ENCODE measurements at regions not wholly inside any gene's neighbourhood (a gene's known extent, or its start where the extent isn't known, plus 50 kb on each side); places are given as distances from the start of the nearest gene placed in this dataset.

DNA sequence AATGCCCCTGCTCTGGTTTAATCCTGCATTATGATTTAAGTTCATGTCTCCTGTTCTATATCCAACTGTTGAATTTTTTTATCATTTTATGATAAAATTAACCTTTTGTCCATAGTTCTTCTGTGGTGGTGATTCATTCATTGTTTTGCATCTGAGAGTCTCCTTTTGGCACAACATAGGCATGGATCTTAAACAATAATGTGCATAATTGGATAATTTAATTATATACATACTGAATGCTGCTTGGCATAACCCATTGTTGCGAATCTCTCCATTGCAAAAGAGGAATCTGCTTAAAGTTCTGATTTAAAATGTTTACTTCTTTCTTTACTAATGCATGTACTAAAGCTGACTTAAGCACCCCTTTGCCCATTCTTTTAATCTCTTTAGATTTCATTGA lies 2788.4 kb downstream of the PCDH9 start:
- Histone ChIP-seq H2AFZ (ENCODE audit: low read length) (no peak overlapping the region), H3K4me1 (ENCODE audit: insufficient read depth, low read length) (no peaks in the 10 kb centered on the region), H3K79me2 (ENCODE audit: insufficient read depth, low read length) (no peaks in the 10 kb centered on the region), H3K18ac (ENCODE audit: insufficient read length, low read depth, low read length) (no peak overlapping the region), H3K23ac (ENCODE audit: insufficient read length, low read depth, low read length) (no peak overlapping the region), H4K8ac (replicated peaks; ENCODE audit: insufficient read length, low read depth, low read length) (no peak overlapping the region), H3K27me3 (ENCODE audit: insufficient read depth, low read length) (no peaks in the 10 kb centered on the region), H2BK20ac (ENCODE audit: low read depth, low read length, poor library complexity, severe bottlenecking) (no peak overlapping the region), H4K20me1 (ENCODE audit: control insufficient read depth, insufficient read depth, insufficient read length) (no peaks in the 10 kb centered on the region), H2BK5ac (ENCODE audit: insufficient read length, low read length) (no peak overlapping the region), H3K79me1 (ENCODE audit: insufficient read depth, low read depth, low read length, poor library complexity, severe bottlenecking) (no peaks in the 10 kb centered on the region), H4K91ac (ENCODE audit: insufficient read length, low read depth, low read length) (no peak overlapping the region), H3K9me3 (ENCODE audit: control insufficient read depth, low read depth, low read length) (no peaks in the 10 kb centered on the region), H3T11ph (ENCODE audit: low read length) (no peak overlapping the region), H2BK15ac (ENCODE audit: low read depth, low read length) (no peak overlapping the region), H3K4ac (ENCODE audit: low read depth, low read length) (no peak overlapping the region), H2BK120ac (ENCODE audit: low read depth, low read length, poor library complexity, severe bottlenecking) (no peak overlapping the region), H3K23me2 (ENCODE audit: insufficient read length, low read depth, low read length, poor library complexity, severe bottlenecking) (no peaks in the 10 kb centered on the region), H3K27ac (ENCODE audit: insufficient read length, low read depth, low read length) (no peak overlapping the region), H2BK12ac (ENCODE audit: insufficient read length, low read depth, low read length) (no peak overlapping the region), H4K5ac (ENCODE audit: insufficient read length, low read depth, low read length) (no peak overlapping the region), H3K4me2 (ENCODE audit: insufficient read depth, insufficient read length, low read length) (no peak overlapping the region), H3K56ac (ENCODE audit: insufficient read length, low read depth, low read length) (no peak overlapping the region), H3K14ac (ENCODE audit: insufficient read depth, low read length) (no peak overlapping the region), H3K9ac (ENCODE audit: extremely low read depth, insufficient read length, low read length) (no peak overlapping the region), H2AK5ac (ENCODE audit: insufficient read length, low read length) (no peak overlapping the region)
- H3K27me3 Mint-ChIP-seq (ENCODE audit: low read depth), result no peaks in the 10 kb centered on the region
- no CpG with 5 or more reads among the region's 1 CpG for WGBS (ENCODE audit: extremely low coverage, insufficient read length, low lambda C conversion rate)
- TF ChIP-seq, protein P1, sequence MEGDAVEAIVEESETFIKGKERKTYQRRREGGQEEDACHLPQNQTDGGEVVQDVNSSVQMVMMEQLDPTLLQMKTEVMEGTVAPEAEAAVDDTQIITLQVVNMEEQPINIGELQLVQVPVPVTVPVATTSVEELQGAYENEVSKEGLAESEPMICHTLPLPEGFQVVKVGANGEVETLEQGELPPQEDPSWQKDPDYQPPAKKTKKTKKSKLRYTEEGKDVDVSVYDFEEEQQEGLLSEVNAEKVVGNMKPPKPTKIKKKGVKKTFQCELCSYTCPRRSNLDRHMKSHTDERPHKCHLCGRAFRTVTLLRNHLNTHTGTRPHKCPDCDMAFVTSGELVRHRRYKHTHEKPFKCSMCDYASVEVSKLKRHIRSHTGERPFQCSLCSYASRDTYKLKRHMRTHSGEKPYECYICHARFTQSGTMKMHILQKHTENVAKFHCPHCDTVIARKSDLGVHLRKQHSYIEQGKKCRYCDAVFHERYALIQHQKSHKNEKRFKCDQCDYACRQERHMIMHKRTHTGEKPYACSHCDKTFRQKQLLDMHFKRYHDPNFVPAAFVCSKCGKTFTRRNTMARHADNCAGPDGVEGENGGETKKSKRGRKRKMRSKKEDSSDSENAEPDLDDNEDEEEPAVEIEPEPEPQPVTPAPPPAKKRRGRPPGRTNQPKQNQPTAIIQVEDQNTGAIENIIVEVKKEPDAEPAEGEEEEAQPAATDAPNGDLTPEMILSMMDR (conservative IDR thresholded peaks at IDR 0.05), result no peak
- no peaks in the 10 kb centered on the region for H3K9me3 Mint-ChIP-seq
- peaks cover 8 to 11% of the 10 kb centered on the region in 2 experiments for H3K4me1 Mint-ChIP-seq
- H3K27ac Mint-ChIP-seq, result no peak overlapping the region
- no peak overlapping the region for H3K4me3 Mint-ChIP-seq
- DNase-seq, result no peak
- H3K36me3 Mint-ChIP-seq (ENCODE audit: insufficient read depth in 1 of 3, low read depth in 3 of 3), result no peaks in the 10 kb centered on the region
